H1 (cell line): ENCODE measurements at regions not wholly inside any gene's neighbourhood (a gene's known extent, or its start where the extent isn't known, plus 50 kb on each side); places are given as distances from the start of the nearest gene placed in this dataset.

Experiments
- CHD7 ChIP-seq: fragments of 300-600 bp; sonication (generic); IDR thresholded peaks from 2 replicates; pipeline ENCODE4 v1.7.1; 2012; ENCODE audit warnings: low read length, moderate library complexity, mild to moderate bottlenecking, inconsistent platforms; ENCODE audit not compliant: insufficient replicate concordance

DNA sequence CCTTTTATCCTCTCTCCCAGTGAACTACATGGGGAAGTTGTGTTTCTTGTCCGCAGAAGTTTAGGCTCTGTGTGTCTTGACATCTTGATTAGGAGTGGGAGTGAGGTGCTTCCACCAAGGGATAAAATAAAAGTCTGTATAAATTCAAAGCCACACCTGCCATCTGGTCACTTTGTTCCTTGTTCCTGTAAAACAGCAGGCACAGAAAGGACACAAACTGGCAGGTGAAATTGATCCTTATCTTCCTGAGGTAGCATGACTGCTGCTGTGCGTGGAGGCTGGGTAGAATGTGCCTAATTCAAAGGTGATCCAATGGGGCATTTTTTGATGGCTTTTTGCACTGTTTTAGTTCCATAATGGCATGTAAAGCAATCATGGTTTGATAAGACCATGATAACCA is 104.3 kb upstream of the KITLG start (continued):
- TF ChIP-seq CHD7, result no peak
